Fibroblast of lung (primary cell): ENCODE measurements at regions not wholly inside any gene's neighbourhood (a gene's known extent, or its start where the extent isn't known, plus 50 kb on each side); places are given as distances from the start of the nearest gene placed in this dataset.

Experiments used
- DNase-seq, 2 donors: peaks; one replicate each; pipeline versions ENCODE4 v3.0.0 to v3.0.0-alpha.2; 2010; ENCODE audit warnings: low read depth in 2 of 2
- H2AFZ ChIP-seq: 2 replicates; pipeline ENCODE4 v1.5.1; 2012; ENCODE audit warnings: low read length, control low read depth, inconsistent platforms
- H3K27ac ChIP-seq: 2 replicates; pipeline ENCODE4 v1.5.1; 2011; ENCODE audit warnings: low read length, control low read depth; ENCODE audit not compliant: insufficient read depth
- H3K27me3 ChIP-seq: 2 replicates; pipeline ENCODE4 v1.5.1; 2011; ENCODE audit warnings: mild to moderate bottlenecking, low read length; ENCODE audit not compliant: control insufficient read depth, insufficient read depth
- H3K36me3 ChIP-seq: 2 replicates; pipeline ENCODE4 v1.5.1; 2011; ENCODE audit warnings: low read length; ENCODE audit not compliant: control insufficient read depth, insufficient read depth
- H3K4me1 ChIP-seq: 2 replicates; pipeline ENCODE4 v1.5.1; 2011; ENCODE audit warnings: low read length; ENCODE audit not compliant: control insufficient read depth, insufficient read depth; ENCODE audit errors: extremely low read depth
- H3K4me2 ChIP-seq: 2 replicates; pipeline ENCODE4 v1.5.1; 2011; ENCODE audit warnings: low read length, control low read depth; ENCODE audit not compliant: insufficient read depth; ENCODE audit errors: extremely low read depth
- H3K4me3 ChIP-seq, 4 experiments: fragments of 200-600 bp in 1 of 4; sonication (generic) in 1 of 4; replicated peaks in 1 of 4; 2 replicates each; pipeline ENCODE4 v1.5.1; 2011 to 2016; ENCODE audit warnings: low read length in 4 of 4, low read depth in 3 of 4, mild to moderate bottlenecking in 3 of 4, control low read depth in 2 of 4, inconsistent platforms in 1 of 4, mixed read lengths in 1 of 4; ENCODE audit not compliant: insufficient read depth in 1 of 4; ENCODE audit errors: control extremely low read depth in 1 of 4
- H3K79me2 ChIP-seq: 2 replicates; pipeline ENCODE4 v1.5.1; 2012; ENCODE audit warnings: mild to moderate bottlenecking, low read length, inconsistent platforms; ENCODE audit not compliant: control insufficient read depth, insufficient read depth
- H3K9ac ChIP-seq: 2 replicates; pipeline ENCODE4 v1.5.1; 2011; ENCODE audit warnings: mild to moderate bottlenecking, low read length, control low read depth; ENCODE audit not compliant: insufficient read depth
- H3K9me3 ChIP-seq: 2 replicates; pipeline ENCODE4 v1.5.1; 2012; ENCODE audit warnings: low read depth, low read length; ENCODE audit not compliant: control insufficient read depth, insufficient read depth
- H4K20me1 ChIP-seq: 2 replicates; pipeline ENCODE4 v1.5.1; 2011; ENCODE audit warnings: low read length; ENCODE audit not compliant: control insufficient read depth, insufficient read depth; ENCODE audit errors: extremely low read depth
- CTCF ChIP-seq, 2 donors: IDR thresholded peaks in 1 of 2; conservative IDR thresholded peaks in 1 of 2; 1 replicate in 1 of 2; 2 replicates in 1 of 2; pipeline ENCODE4 v1.5.1; 2011 to 2012; ENCODE audit warnings: low read length in 2 of 2, control low read depth in 1 of 2, inconsistent platforms in 1 of 2, low read depth in 1 of 2, mild to moderate bottlenecking in 1 of 2
- EZH2 ChIP-seq: IDR thresholded peaks from 2 replicates; pipeline ENCODE4 v1.5.1; 2012; ENCODE audit warnings: low read length, control low read depth, mild to moderate bottlenecking; ENCODE audit errors: missing control alignments

GRCh38 chr17:71486261-71486660, 634.6 kb upstream of the SOX9 start:
- Histone ChIP-seq H3K79me2 (no peaks in the 10 kb centered on the region), H3K9ac (no peak overlapping the region), H4K20me1 (no peaks in the 10 kb centered on the region), H3K36me3 (no peaks in the 10 kb centered on the region), H3K9me3 (no peaks in the 10 kb centered on the region), H3K27ac (no peak overlapping the region), H3K4me3 (no peak overlapping the region), H2AFZ (no peak overlapping the region), H3K4me2 (no peak overlapping the region), H3K4me1 (no peaks in the 10 kb centered on the region), H3K27me3 (no peaks in the 10 kb centered on the region)
- DNase-seq, result peak in 1 of 2 donors; percentile 77
- TF ChIP-seq CTCF (conservative IDR thresholded peaks at IDR 0.05 in 1 of 2, IDR thresholded peaks at IDR 0.05 in 1 of 2; ENCODE audit: low read depth in 1 of 2, low read length in 2 of 2), result no peak
- TF ChIP-seq EZH2, result no peak

GRCh38 chr17:71488851-71489250, 632.0 kb upstream of the SOX9 start:
- Histone ChIP-seq H3K4me3 (no peak overlapping the region), H3K4me1 (no peaks in the 10 kb centered on the region), H3K79me2 (no peaks in the 10 kb centered on the region), H3K9me3 (no peaks in the 10 kb centered on the region), H3K4me2 (no peak overlapping the region), H3K36me3 (no peaks in the 10 kb centered on the region), H3K27me3 (no peaks in the 10 kb centered on the region), H2AFZ (no peak overlapping the region), H4K20me1 (no peaks in the 10 kb centered on the region), H3K9ac (no peak overlapping the region), H3K27ac (no peak overlapping the region)
- TF ChIP-seq EZH2, result no peak
- DNase-seq, result no peak

- no peaks in the 10 kb centered on the region for H3K27me3 ChIP-seq
- H3K27ac ChIP-seq, result no peak overlapping the region
- H3K9ac ChIP-seq, result no peak overlapping the region
- no peak overlapping the region for H2AFZ ChIP-seq
- H4K20me1 ChIP-seq, result no peaks in the 10 kb centered on the region
- H3K4me1 ChIP-seq, result no peaks in the 10 kb centered on the region
- H3K4me3 ChIP-seq, result no peak overlapping the region
- H3K79me2 ChIP-seq, result no peaks in the 10 kb centered on the region
- TF ChIP-seq CTCF (conservative IDR thresholded peaks at IDR 0.05 in 1 of 2, IDR thresholded peaks at IDR 0.05 in 1 of 2; ENCODE audit: low read depth in 1 of 2, low read length in 2 of 2), result no peak
- TF ChIP-seq EZH2, result no peak
- peak in 1 of 2 donors; percentile 87 for DNase-seq
- no peaks in the 10 kb centered on the region for H3K9me3 ChIP-seq
- H3K4me2 ChIP-seq, result no peak overlapping the region
- H3K36me3 ChIP-seq, result no peaks in the 10 kb centered on the region
These were observed 626.6 kb upstream of the SOX9 start for GRCh38 chr17:71494062-71494855.
